Endodermal cell (in vitro differentiated cells): ENCODE measurements at regions not wholly inside any gene's neighbourhood (a gene's known extent, or its start where the extent isn't known, plus 50 kb on each side); places are given as distances from the start of the nearest gene placed in this dataset.

ENCODE experiments used
- DNase-seq: peaks from one replicate; pipeline ENCODE4 v3.0.0-alpha.2; 2017
- H3K27ac ChIP-seq: 2 replicates; pipeline ENCODE4 v1.5.1; 2013; ENCODE audit warnings: mild to moderate bottlenecking, low read depth, low read length, moderate library complexity
- H3K27me3 ChIP-seq: 2 replicates; pipeline ENCODE4 v1.6.1; 2013; ENCODE audit warnings: mild to moderate bottlenecking, low read length, moderate library complexity; ENCODE audit not compliant: insufficient read depth, control insufficient read depth, poor library complexity, severe bottlenecking
- H3K36me3 ChIP-seq: 2 replicates; pipeline ENCODE4 v1.7.0; 2013; ENCODE audit warnings: mild to moderate bottlenecking, low read length, moderate library complexity; ENCODE audit not compliant: control insufficient read depth, insufficient read depth
- H3K4me1 ChIP-seq: one replicate; pipeline ENCODE4 v1.7.0; 2013; ENCODE audit warnings: low read length; ENCODE audit not compliant: control insufficient read depth, insufficient read depth
- H3K4me3 ChIP-seq: 2 replicates; pipeline ENCODE4 v1.5.1; 2013; ENCODE audit warnings: mild to moderate bottlenecking, low read length, moderate library complexity
- H3K9ac ChIP-seq: 2 replicates; pipeline ENCODE4 v1.6.1; 2013; ENCODE audit warnings: mild to moderate bottlenecking, low read length, moderate library complexity; ENCODE audit not compliant: poor library complexity, severe bottlenecking; ENCODE audit errors: extremely low read depth
- H3K9me3 ChIP-seq: 2 replicates; pipeline ENCODE4 v1.6.1; 2013; ENCODE audit warnings: mild to moderate bottlenecking, low read length, moderate library complexity; ENCODE audit not compliant: control insufficient read depth
- H3K27ac Mint-ChIP-seq: 2 replicates; pipeline ENCODE4 v1.8.0; 2020; ENCODE audit warnings: mixed read lengths
- H3K27me3 Mint-ChIP-seq: 2 replicates; pipeline ENCODE4 v1.8.0; 2021; ENCODE audit warnings: mild to moderate bottlenecking, mixed read lengths; ENCODE audit not compliant: insufficient read depth
- H3K36me3 Mint-ChIP-seq: 2 replicates; pipeline ENCODE4 v1.8.0; 2020; ENCODE audit warnings: low read depth, mixed read lengths
- H3K4me1 Mint-ChIP-seq: 2 replicates; pipeline ENCODE4 v1.8.0; 2020; ENCODE audit warnings: mixed read lengths
- H3K4me3 Mint-ChIP-seq: 2 replicates; pipeline ENCODE4 v1.8.0; 2020; ENCODE audit warnings: mild to moderate bottlenecking, moderate library complexity, mixed read lengths
- H3K9me3 Mint-ChIP-seq: 2 replicates; pipeline ENCODE4 v1.8.0; 2020; ENCODE audit warnings: mild to moderate bottlenecking, mixed read lengths
- WGBS, 2 experiments: methylation state at CpG; one replicate each; pipeline versions ENCODE4 v1.1.5 to v1.1.7; 2013; ENCODE audit warnings: missing lambda C conversion rate in 2 of 2, mixed read lengths in 1 of 2; ENCODE audit not compliant: insufficient coverage in 1 of 2, insufficient read length in 1 of 2; 5-methylcytosine and 5-hydroxymethylcytosine counted together
- TF ChIP-seq, protein P1 (sequence below): fragments of 200-600 bp; sonication (generic); conservative IDR thresholded peaks from 2 replicates; pipeline ENCODE4 v1.5.0; 2021; ENCODE audit warnings: antibody characterized with exemption, mild to moderate bottlenecking

DNA sequence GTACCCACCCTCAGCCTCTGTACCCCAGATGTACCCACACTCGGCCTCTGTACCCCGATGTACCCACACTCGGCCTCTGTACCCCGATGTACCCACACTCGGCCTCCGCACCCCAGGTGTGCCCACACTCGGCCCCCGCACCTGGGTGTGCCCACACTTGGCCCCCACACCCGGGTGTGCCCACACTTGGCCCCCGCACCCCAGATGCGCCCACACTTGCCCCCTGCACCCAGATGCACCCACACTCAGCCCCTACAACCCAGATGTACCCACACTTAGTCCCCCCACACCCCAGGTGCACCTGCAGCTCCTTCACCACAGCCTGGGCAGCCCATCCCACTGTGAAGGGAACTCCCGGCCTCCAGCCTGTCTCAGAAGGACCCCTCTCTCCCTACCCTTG is 69.7 kb downstream of the PEX11G start:
- H3K4me3 ChIP-seq, result no peak overlapping the region
- Mint-ChIP-seq H3K27ac (no peak overlapping the region), H3K27me3 (no peaks in the 10 kb centered on the region), H3K4me3 (no peak overlapping the region), H3K9me3 (no peaks in the 10 kb centered on the region), H3K4me1 (peaks cover 16% of the 10 kb centered on the region), H3K36me3 (peaks cover 28% of the 10 kb centered on the region)
- no peaks in the 10 kb centered on the region for H3K4me1 ChIP-seq
- H3K36me3 ChIP-seq, result no peaks in the 10 kb centered on the region
- TF ChIP-seq, protein P1, sequence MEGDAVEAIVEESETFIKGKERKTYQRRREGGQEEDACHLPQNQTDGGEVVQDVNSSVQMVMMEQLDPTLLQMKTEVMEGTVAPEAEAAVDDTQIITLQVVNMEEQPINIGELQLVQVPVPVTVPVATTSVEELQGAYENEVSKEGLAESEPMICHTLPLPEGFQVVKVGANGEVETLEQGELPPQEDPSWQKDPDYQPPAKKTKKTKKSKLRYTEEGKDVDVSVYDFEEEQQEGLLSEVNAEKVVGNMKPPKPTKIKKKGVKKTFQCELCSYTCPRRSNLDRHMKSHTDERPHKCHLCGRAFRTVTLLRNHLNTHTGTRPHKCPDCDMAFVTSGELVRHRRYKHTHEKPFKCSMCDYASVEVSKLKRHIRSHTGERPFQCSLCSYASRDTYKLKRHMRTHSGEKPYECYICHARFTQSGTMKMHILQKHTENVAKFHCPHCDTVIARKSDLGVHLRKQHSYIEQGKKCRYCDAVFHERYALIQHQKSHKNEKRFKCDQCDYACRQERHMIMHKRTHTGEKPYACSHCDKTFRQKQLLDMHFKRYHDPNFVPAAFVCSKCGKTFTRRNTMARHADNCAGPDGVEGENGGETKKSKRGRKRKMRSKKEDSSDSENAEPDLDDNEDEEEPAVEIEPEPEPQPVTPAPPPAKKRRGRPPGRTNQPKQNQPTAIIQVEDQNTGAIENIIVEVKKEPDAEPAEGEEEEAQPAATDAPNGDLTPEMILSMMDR, result no peak
- H3K27me3 ChIP-seq, result no peaks in the 10 kb centered on the region
- DNase-seq, result no peak
- no peak overlapping the region for H3K27ac ChIP-seq
- H3K9ac ChIP-seq, result no peak overlapping the region
- 90 to 93% methylated on average over 3 to 12 of the region's 12 CpGs for WGBS, 2 experiments
- H3K9me3 ChIP-seq, result no peaks in the 10 kb centered on the region

DNA sequence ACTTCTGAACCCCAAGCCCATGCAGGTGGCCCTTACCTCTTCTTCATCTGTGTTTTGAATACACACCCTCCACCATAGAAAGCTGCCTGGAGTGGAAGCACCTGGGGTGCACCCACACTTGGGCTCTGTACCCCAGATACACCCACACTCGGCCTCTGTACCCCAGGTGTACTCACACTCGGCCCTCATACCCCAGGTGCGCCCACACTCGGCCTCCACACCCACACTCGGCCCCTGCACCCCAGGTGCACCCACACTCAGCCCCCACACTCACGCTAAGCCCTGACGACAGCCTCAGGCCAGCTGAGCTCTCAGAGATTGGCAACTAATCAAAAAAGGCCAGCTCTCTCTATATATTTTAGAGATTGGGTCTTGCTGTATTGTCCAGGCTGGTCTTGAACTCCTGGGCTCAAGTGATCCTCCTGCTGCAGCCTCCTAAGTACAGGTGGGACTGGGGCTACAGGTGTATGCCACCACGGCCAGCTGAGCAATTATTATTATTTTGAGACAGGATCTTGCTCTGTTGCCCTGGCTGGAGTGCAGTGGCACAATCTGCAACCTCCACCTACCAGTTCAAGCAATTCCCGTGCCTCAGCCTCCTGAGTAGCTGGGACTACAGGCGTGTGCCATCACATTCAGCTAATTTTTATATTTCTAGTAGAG is 68.9 kb downstream of the PEX11G start:
- Mint-ChIP-seq H3K27ac (no peak overlapping the region), H3K36me3 (peaks cover 28% of the 10 kb centered on the region), H3K4me1 (peaks cover 16% of the 10 kb centered on the region), H3K27me3 (no peaks in the 10 kb centered on the region), H3K9me3 (no peaks in the 10 kb centered on the region), H3K4me3 (no peak overlapping the region)
- H3K4me3 ChIP-seq, result no peak overlapping the region
- no peak for DNase-seq
- no peaks in the 10 kb centered on the region for H3K4me1 ChIP-seq
- H3K27me3 ChIP-seq, result no peaks in the 10 kb centered on the region
- no peaks in the 10 kb centered on the region for H3K9me3 ChIP-seq
- no peak overlapping the region for H3K9ac ChIP-seq
- 91 to 92% methylated on average over 4 to 10 of the region's 10 CpGs for WGBS, 2 experiments
- TF ChIP-seq, protein P1, result no peak
- no peak overlapping the region for H3K27ac ChIP-seq
- H3K36me3 ChIP-seq, result no peaks in the 10 kb centered on the region

DNA sequence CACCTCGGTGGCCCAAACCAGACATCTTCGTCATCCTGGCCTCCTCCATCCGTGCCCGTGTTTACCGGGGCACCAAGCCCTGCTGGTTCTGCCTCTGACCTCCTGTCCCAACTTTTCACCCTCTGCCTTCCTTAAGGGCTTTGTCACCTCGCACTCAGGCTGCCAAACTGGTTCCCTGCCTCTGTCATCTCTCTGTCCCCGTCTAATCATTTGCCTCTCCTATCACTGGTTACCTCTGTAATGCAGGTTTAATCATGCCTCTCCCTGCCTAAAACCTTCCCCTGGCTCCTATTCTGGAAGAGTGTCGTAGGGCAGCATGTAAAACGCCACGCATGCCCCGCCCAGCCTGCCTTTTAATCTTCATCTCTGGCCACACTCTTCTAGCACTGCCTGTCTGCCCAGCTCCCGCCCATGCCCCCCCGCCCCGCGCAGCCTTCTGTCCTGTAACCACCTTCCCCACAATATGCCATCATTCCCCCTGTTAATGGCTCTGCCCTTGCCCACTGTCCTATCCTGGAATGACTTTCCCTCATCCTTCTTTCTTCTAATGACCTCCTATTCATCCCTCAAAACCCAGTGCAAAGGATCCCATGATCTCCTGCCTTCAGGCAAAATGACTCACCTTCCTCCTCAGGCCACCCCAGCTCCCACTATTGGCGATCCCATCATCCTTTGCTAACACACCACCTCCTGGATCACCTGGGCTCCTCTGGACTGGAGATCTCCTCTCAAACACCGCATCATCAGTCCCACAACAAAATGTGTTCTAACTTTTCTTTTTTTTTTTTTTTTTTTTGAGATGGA is 66.7 kb downstream of the PEX11G start:
- no peak overlapping the region for H3K4me3 ChIP-seq
- H3K36me3 ChIP-seq, result peaks cover 2% of the 10 kb centered on the region
- H3K4me1 Mint-ChIP-seq, result peaks cover 7% of the 10 kb centered on the region
- no peak overlapping the region for H3K9ac ChIP-seq
- DNase-seq, result no peak
- peak overlapping the region; percentile 22 for H3K27ac Mint-ChIP-seq
- no peaks in the 10 kb centered on the region for H3K9me3 ChIP-seq
- TF ChIP-seq, protein P1, result no peak
- no peaks in the 10 kb centered on the region for H3K9me3 Mint-ChIP-seq
- WGBS, 2 experiments, result 84 to 85% methylated on average over 11 to 17 of the region's 17 CpGs
- no peaks in the 10 kb centered on the region for H3K4me1 ChIP-seq
- no peaks in the 10 kb centered on the region for H3K27me3 Mint-ChIP-seq
- no peak overlapping the region for H3K4me3 Mint-ChIP-seq
- H3K27me3 ChIP-seq, result no peaks in the 10 kb centered on the region
- peaks cover 25% of the 10 kb centered on the region for H3K36me3 Mint-ChIP-seq
- H3K27ac ChIP-seq, result no peak overlapping the region
